GM18858 (cell line): ENCODE measurements at regions not wholly inside any gene's neighbourhood (a gene's known extent, or its start where the extent isn't known, plus 50 kb on each side); places are given as distances from the start of the nearest gene placed in this dataset.

ENCODE experiments used
- ATAC-seq: cut with Tn5 transposase; IDR thresholded peaks from one replicate; pipeline ENCODE4 v1.9.1; 2021; ENCODE audit not compliant: unreplicated experiment

GRCh38 chr2:104040771-104041170 is 813.1 kb upstream of the POU3F3 start:
- no peak for ATAC-seq

GRCh38 chr2:104041351-104041750 is 812.6 kb upstream of the POU3F3 start:
- no peak for ATAC-seq

- ATAC-seq: no peak
Measured at GRCh38 chr2:104043864-104044263, 810.1 kb upstream of the POU3F3 start.

GRCh38 chr2:104045071-104045470 is 808.8 kb upstream of the POU3F3 start:
- ATAC-seq: no peak

GRCh38 chr2:104046466-104046865 is 807.4 kb upstream of the POU3F3 start:
- no peak for ATAC-seq

GRCh38 chr2:104047516-104047915 is 806.4 kb upstream of the POU3F3 start:
- ATAC-seq: no peak

- no peak for ATAC-seq
Measured at GRCh38 chr2:104049438-104049837, 804.5 kb upstream of the POU3F3 start.

- no peak for ATAC-seq
Measured at GRCh38 chr2:104049981-104050380, 803.9 kb upstream of the POU3F3 start.

GRCh38 chr2:104050656-104051242 is 803.2 kb upstream of the POU3F3 start:
- no peak for ATAC-seq

- ATAC-seq: no peak
Measured at GRCh38 chr2:104051766-104052165, 802.1 kb upstream of the POU3F3 start.

GRCh38 chr2:104052356-104052755 is 801.6 kb upstream of the POU3F3 start:
- no peak for ATAC-seq

- no peak for ATAC-seq
Measured at GRCh38 chr2:104056451-104056850, 797.5 kb upstream of the POU3F3 start.

GRCh38 chr2:104068665-104069064 is 785.2 kb upstream of the POU3F3 start:
- no peak for ATAC-seq

GRCh38 chr2:104077573-104077972 is 776.3 kb upstream of the POU3F3 start:
- no peak for ATAC-seq

GRCh38 chr2:104078431-104079157 is 775.3 kb upstream of the POU3F3 start:
- ATAC-seq: no peak

GRCh38 chr2:104088745-104089144 is 765.2 kb upstream of the POU3F3 start:
- ATAC-seq: no peak

GRCh38 chr2:104090407-104090806 is 763.5 kb upstream of the POU3F3 start:
- no peak for ATAC-seq

GRCh38 chr2:104091894-104092293 is 762.0 kb upstream of the POU3F3 start:
- no peak for ATAC-seq

GRCh38 chr2:104092886-104093285 is 761.0 kb upstream of the POU3F3 start:
- no peak for ATAC-seq

- ATAC-seq: no peak
Measured at GRCh38 chr2:104102615-104103014, 751.3 kb upstream of the POU3F3 start.

GRCh38 chr2:104109356-104109755 is 744.6 kb upstream of the POU3F3 start:
- no peak for ATAC-seq

GRCh38 chr2:104118889-104119288 is 735.0 kb upstream of the POU3F3 start:
- ATAC-seq: no peak

- no peak for ATAC-seq
Measured at GRCh38 chr2:104120171-104120570, 733.7 kb upstream of the POU3F3 start.
